MCF 10A (cell line): ENCODE measurements at regions not wholly inside any gene's neighbourhood (a gene's known extent, or its start where the extent isn't known, plus 50 kb on each side); places are given as distances from the start of the nearest gene placed in this dataset.

Source experiments
- BruUV-seq: library from RNA; stranded (reverse); fragments of 400-500 nt; replicated peaks from 2 replicates; lab custom pipeline; 2021; lab: Mats Ljungman, UMichigan
- CTCF ChIA-PET: fragments of 300-600 bp; sonication (Branson Sonifier 250); formaldehyde crosslinking; extraction: SDS; loops from one replicate; lab custom pipeline; 2021; ENCODE audit warnings: antibody characterized with exemption, inconsistent platforms; lab: Yijun Ruan, JAX
- POLR2A ChIA-PET: fragments of 300-600, 350-650 bp; sonication (Branson Sonifier 250); formaldehyde crosslinking; extraction: SDS; loops from one replicate; lab custom pipeline; 2020; ENCODE audit warnings: antibody characterized with exemption, inconsistent platforms; lab: Yijun Ruan, JAX
- DNase-seq: peaks from one replicate; pipeline ENCODE4 v3.0.0-alpha.2; 2018; ENCODE audit not compliant: unreplicated experiment
- H3K27ac Mint-ChIP-seq: one replicate; pipeline ENCODE4 v1.8.0; 2022; ENCODE audit warnings: mild to moderate bottlenecking, low read depth, mixed read lengths; ENCODE audit not compliant: unreplicated experiment
- H3K27me3 Mint-ChIP-seq: one replicate; pipeline ENCODE4 v1.8.0; 2022; ENCODE audit warnings: mixed read lengths; ENCODE audit not compliant: insufficient read depth, unreplicated experiment
- H3K36me3 Mint-ChIP-seq: one replicate; pipeline ENCODE4 v1.8.0; 2022; ENCODE audit warnings: mild to moderate bottlenecking, moderate library complexity, mixed read lengths; ENCODE audit not compliant: insufficient read depth, unreplicated experiment
- H3K4me1 Mint-ChIP-seq: one replicate; pipeline ENCODE4 v1.8.0; 2022; ENCODE audit warnings: mixed read lengths; ENCODE audit not compliant: insufficient read depth, unreplicated experiment
- H3K4me3 Mint-ChIP-seq: one replicate; pipeline ENCODE4 v1.8.0; 2022; ENCODE audit warnings: mild to moderate bottlenecking, moderate library complexity, mixed read lengths; ENCODE audit not compliant: unreplicated experiment
- H3K9me3 Mint-ChIP-seq: one replicate; pipeline ENCODE4 v1.8.0; 2022; ENCODE audit warnings: mixed read lengths; ENCODE audit not compliant: unreplicated experiment
- intact Hi-C: fragments of 100-400 bp; cut with micrococcal nuclease; formaldehyde crosslinking; loops from 2 replicates; pipeline ENCODE4 v1.14.1; 2022
- TF ChIP-seq, protein P1 (sequence below): fragments of 200-600 bp; IDR thresholded peaks from one replicate; pipeline ENCODE4 v1.8.0; 2022; ENCODE audit warnings: antibody characterized with exemption, mild to moderate bottlenecking; ENCODE audit not compliant: unreplicated experiment

DNA sequence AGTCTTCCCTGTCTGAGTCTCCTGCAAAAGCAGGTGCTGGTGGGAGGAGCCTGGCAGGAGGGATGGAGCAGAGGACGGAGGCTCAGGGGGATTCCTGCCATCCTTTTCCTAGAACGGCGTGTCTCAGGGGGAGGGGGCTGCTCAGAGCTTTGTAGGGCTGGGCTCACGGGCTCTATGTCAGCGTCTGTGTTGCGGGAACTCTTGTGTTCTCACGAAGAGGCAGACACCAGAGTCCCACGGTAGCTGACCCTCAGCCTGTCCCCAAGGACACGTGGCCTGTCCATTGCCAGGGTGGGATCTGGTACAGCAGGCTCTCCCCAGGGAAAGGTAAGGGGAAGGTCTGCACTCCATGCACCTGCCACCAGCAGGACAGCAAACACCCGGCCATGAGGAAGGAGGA, 1505.2 kb downstream of the TBC1D22A start:
- CTCF ChIA-PET, result no interaction called here
- TF ChIP-seq, protein P1, sequence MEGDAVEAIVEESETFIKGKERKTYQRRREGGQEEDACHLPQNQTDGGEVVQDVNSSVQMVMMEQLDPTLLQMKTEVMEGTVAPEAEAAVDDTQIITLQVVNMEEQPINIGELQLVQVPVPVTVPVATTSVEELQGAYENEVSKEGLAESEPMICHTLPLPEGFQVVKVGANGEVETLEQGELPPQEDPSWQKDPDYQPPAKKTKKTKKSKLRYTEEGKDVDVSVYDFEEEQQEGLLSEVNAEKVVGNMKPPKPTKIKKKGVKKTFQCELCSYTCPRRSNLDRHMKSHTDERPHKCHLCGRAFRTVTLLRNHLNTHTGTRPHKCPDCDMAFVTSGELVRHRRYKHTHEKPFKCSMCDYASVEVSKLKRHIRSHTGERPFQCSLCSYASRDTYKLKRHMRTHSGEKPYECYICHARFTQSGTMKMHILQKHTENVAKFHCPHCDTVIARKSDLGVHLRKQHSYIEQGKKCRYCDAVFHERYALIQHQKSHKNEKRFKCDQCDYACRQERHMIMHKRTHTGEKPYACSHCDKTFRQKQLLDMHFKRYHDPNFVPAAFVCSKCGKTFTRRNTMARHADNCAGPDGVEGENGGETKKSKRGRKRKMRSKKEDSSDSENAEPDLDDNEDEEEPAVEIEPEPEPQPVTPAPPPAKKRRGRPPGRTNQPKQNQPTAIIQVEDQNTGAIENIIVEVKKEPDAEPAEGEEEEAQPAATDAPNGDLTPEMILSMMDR, result no peak
- no peak overlapping the region for H3K4me3 Mint-ChIP-seq
- no TSS peak for BruUV-seq
- H3K36me3 Mint-ChIP-seq, result no peaks in the 10 kb centered on the region
- no peaks in the 10 kb centered on the region for H3K4me1 Mint-ChIP-seq
- no peak overlapping the region for H3K27ac Mint-ChIP-seq
- H3K9me3 Mint-ChIP-seq, result peaks cover 30% of the 10 kb centered on the region
- intact Hi-C loops, result no loop called here
- no peak for DNase-seq
- POLR2A ChIA-PET, result no interaction called here
- H3K27me3 Mint-ChIP-seq, result no peaks in the 10 kb centered on the region

- no peaks in the 10 kb centered on the region for H3K4me1 Mint-ChIP-seq
- ChIA-PET CTCF (interaction anchor here (0.8 kb wide), 1 partner anchor 61 kb away, joined by 3 read pairs; no protein-coding TSS in a partner anchor), POLR2A (no interaction called here)
- DNase-seq, result no peak
- H3K27ac Mint-ChIP-seq, result no peak overlapping the region
- H3K9me3 Mint-ChIP-seq, result peaks cover 17% of the 10 kb centered on the region
- H3K27me3 Mint-ChIP-seq, result no peaks in the 10 kb centered on the region
- intact Hi-C loops, result no loop called here
- no peaks in the 10 kb centered on the region for H3K36me3 Mint-ChIP-seq
- TF ChIP-seq, protein P1, result no peak
- no peak overlapping the region for H3K4me3 Mint-ChIP-seq
- no TSS peak for BruUV-seq
Observed at GRCh38 chr22:48265000-48265625, 1502.7 kb downstream of the TBC1D22A start.

DNA sequence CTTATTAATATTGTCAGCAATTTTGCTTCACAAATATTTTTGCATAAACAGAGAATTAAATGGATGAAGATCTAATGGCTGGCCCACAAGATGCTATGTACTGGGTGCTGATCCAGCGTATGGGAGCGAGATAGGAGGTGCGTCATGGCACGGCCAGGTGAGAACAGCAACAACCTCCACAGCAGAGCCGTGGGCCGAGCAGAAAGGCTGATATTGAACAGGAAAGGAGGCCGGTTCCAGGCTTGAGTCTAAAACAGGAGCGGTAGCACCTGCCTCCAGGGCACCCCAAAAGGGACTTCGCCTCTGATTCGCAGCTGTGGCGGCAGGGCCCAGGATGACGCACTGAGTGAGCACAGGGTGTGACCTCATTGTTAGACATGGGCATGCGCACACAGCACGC, 1502.1 kb downstream of the TBC1D22A start:
- TF ChIP-seq, protein P1, result no peak
- Mint-ChIP-seq H3K4me1 (no peaks in the 10 kb centered on the region), H3K27ac (no peak overlapping the region), H3K36me3 (no peaks in the 10 kb centered on the region), H3K9me3 (peaks cover 15% of the 10 kb centered on the region), H3K4me3 (no peak overlapping the region), H3K27me3 (no peaks in the 10 kb centered on the region)
- no TSS peak for BruUV-seq
- DNase-seq, result no peak
- intact Hi-C loops, result no loop called here
- CTCF ChIA-PET, result no interaction called here
- POLR2A ChIA-PET, result no interaction called here

GRCh38 chr22:48263791-48264351, 1501.4 kb downstream of the TBC1D22A start:
- TF ChIP-seq, protein P1, result no peak

More at GRCh38 chr22:48263791-48264351, 1501.4 kb downstream of the TBC1D22A start:
- BruUV-seq, result no TSS peak
- Mint-ChIP-seq H3K4me1 (no peaks in the 10 kb centered on the region), H3K27me3 (no peaks in the 10 kb centered on the region), H3K36me3 (no peaks in the 10 kb centered on the region), H3K4me3 (no peak overlapping the region), H3K27ac (no peak overlapping the region), H3K9me3 (peaks cover 8% of the 10 kb centered on the region)
- ChIA-PET POLR2A (no interaction called here), CTCF (no interaction called here)
- intact Hi-C loops, result no loop called here
- DNase-seq, result no peak
